ENCODE measurements at regions not wholly inside any gene's neighbourhood (a gene's known extent, or its start where the extent isn't known, plus 50 kb on each side); places are given as distances from the start of the nearest gene placed in this dataset.

DNA sequence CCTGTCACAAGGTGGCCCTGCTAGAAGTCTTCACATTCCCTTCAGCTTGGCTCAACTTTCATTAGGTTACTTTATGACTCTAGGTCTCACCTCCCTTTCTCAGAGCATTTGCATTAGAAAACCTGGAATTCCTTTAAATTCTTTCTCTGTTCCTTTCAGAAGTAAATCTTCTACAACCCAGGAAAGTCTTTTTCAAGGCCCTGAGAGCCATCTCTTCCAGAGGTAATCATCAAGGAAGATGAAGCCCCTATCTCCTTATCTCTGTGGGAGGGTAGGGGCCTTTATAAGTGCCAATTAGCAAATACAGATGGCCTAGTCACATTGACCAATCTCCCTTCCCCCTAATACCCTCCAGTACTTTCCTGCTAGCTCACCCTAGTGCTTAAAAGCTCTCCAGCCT, 848.0 kb upstream of the FAM98A start:
- TF ChIP-seq, protein P1, sequence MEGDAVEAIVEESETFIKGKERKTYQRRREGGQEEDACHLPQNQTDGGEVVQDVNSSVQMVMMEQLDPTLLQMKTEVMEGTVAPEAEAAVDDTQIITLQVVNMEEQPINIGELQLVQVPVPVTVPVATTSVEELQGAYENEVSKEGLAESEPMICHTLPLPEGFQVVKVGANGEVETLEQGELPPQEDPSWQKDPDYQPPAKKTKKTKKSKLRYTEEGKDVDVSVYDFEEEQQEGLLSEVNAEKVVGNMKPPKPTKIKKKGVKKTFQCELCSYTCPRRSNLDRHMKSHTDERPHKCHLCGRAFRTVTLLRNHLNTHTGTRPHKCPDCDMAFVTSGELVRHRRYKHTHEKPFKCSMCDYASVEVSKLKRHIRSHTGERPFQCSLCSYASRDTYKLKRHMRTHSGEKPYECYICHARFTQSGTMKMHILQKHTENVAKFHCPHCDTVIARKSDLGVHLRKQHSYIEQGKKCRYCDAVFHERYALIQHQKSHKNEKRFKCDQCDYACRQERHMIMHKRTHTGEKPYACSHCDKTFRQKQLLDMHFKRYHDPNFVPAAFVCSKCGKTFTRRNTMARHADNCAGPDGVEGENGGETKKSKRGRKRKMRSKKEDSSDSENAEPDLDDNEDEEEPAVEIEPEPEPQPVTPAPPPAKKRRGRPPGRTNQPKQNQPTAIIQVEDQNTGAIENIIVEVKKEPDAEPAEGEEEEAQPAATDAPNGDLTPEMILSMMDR (IDR thresholded peaks at IDR 0.05; ENCODE audit: low read depth, low read length, missing control alignments): no peak
- no peak for DNase-seq (ENCODE audit: extremely low read depth, low read depth)

DNA sequence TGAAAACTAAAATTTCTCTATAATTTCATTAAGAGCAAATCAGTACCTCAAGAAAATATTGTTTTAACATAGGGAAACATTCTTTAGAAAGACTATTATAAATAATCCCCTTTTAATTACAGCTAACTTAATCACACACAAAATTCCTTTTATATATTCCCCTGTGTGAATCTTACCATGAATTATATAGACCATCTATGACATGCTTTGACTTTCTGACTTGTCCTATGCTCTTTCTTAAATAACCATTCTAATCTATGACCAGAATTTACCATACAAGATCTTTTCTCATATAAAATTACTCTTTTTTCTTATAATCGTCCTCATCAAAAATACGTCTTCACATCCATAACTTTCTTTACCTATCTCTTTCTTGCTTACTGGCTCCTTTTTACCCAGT, 824.2 kb upstream of the FAM98A start:
- no peak overlapping the region for H3K4me3 ChIP-seq (replicated peaks; ENCODE audit: low read depth, low read length)
- TF ChIP-seq, protein P1 (IDR thresholded peaks at IDR 0.05; ENCODE audit: low read depth, low read length, missing control alignments): no peak
- no peak for DNase-seq (ENCODE audit: extremely low read depth, low read depth)

More for the DNA sequence above, 848.0 kb upstream of the FAM98A start:
- H3K4me3 ChIP-seq (replicated peaks; ENCODE audit: low read depth, low read length): no peak overlapping the region

DNA sequence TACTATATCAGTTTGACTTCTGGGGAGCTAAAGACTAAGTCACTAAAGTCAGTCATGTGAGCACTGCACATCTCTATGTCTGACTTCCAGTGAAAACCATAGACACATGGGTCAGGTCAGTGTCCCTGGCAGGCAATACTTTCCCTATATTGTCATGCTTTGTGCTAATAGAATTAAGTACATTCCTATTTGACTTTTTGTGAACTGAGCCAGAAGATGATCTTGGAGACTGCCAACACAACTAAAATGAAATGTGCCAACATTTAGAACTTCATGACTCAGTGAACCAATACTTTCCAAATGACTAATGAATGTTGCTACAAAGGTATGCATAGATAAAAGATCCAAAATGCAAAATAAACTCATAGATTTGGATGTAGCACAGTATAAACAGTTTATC, 820.8 kb upstream of the FAM98A start:
- TF ChIP-seq, protein P1 (IDR thresholded peaks at IDR 0.05; ENCODE audit: low read depth, low read length, missing control alignments): no peak
- DNase-seq (ENCODE audit: extremely low read depth, low read depth): no peak
- no peak overlapping the region for H3K4me3 ChIP-seq (replicated peaks; ENCODE audit: low read depth, low read length)

DNA sequence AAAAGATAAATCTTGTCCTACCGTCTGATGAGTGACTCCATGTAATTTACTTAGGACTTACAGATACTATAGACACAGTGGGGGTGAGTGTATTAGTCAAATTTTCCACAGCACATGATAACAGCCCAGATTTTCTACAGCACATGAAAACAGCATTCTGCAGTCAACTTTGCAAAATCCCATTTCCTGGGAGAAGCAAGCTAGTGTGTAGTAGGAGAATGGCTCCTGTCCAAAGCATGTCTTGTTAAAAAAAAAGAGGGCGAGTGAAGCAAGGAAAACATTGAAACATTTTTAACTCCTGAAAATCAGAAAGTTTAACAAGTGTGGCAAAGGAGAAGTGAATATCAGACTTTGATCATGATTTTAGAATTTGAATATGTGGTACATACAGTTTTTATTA, 817.8 kb upstream of the FAM98A start:
- H3K4me3 ChIP-seq (replicated peaks; ENCODE audit: low read depth, low read length): no peak overlapping the region
- TF ChIP-seq, protein P1 (IDR thresholded peaks at IDR 0.05; ENCODE audit: low read depth, low read length, missing control alignments): no peak
- no peak for DNase-seq (ENCODE audit: extremely low read depth, low read depth)

DNA sequence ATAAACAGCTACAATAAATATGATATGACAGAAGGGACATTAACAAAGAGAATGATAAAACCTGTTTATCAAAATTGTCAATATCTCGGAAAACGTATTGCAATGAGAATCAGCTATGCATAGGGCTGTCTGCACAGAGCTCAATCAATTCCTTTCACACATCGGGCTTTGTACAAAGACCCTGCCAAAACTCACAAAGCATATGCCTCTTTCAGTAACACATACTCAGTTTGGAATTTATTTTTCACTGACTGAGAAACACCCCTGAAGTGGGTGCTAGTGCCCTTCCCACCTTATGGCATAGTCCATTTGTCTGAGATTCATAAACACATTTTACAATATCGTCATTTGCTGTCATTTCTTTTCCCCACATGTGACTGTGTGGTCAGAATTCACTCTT, 815.8 kb upstream of the FAM98A start:
- no peak for DNase-seq (ENCODE audit: extremely low read depth, low read depth)
- TF ChIP-seq, protein P1 (IDR thresholded peaks at IDR 0.05; ENCODE audit: low read depth, low read length, missing control alignments): no peak
- H3K4me3 ChIP-seq (replicated peaks; ENCODE audit: low read depth, low read length): no peak overlapping the region

DNA sequence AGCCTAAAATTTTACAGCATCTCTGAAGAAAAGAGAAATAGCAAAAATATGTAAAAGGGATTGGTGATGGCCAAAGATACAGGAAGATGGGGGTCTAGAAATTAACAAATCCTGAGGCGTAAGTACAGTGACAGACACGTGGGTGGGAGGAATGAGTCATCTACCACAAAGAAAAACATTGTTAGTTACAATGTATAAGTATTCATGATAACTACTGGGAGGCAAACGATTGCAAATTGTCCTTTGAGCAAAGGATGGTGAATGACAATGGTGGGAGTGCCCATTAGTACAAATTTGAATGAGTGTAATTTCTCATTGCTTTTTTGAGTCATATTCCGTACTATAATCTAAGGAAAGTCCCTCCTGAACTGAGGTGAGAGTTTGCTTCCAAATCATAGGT, 809.0 kb upstream of the FAM98A start:
- H3K4me3 ChIP-seq (replicated peaks; ENCODE audit: low read depth, low read length): no peak overlapping the region
- no peak for DNase-seq (ENCODE audit: extremely low read depth, low read depth)
- TF ChIP-seq, protein P1 (IDR thresholded peaks at IDR 0.05; ENCODE audit: low read depth, low read length, missing control alignments): no peak

DNA sequence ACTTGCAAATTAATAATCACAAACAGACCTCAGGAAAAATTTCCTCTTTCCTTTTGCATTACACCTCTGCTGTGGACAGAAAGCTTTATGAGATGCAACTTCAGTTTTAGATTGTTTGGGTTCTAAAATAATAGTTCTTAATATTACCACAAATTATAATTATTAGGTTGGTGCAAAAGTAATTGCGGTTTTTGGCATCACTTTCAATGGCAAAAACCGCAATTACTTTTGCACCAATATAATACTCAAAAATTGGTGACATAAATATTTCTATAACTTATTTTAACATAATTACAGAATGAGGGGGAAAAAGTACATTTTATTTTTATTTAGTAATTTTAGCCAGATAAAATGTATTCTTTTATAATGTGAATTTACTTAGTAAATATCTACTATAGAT, 804.4 kb upstream of the FAM98A start:
- no peak for DNase-seq (ENCODE audit: extremely low read depth, low read depth)
- no peak overlapping the region for H3K4me3 ChIP-seq (replicated peaks; ENCODE audit: low read depth, low read length)
- TF ChIP-seq, protein P1 (IDR thresholded peaks at IDR 0.05; ENCODE audit: low read depth, low read length, missing control alignments): no peak

Data from HFF-Myc (cell line).